H9 (cell line): ENCODE measurements at regions not wholly inside any gene's neighbourhood (a gene's known extent, or its start where the extent isn't known, plus 50 kb on each side); places are given as distances from the start of the nearest gene placed in this dataset.

Source experiments
- DNase-seq: peaks from one replicate; pipeline ENCODE4 v3.0.0-alpha.2; 2017
- H2AFZ ChIP-seq: one replicate; pipeline ENCODE4 v1.6.1; 2013; ENCODE audit warnings: mild to moderate bottlenecking, low read length, control low read depth, moderate library complexity
- H2AK5ac ChIP-seq: 2 replicates; pipeline ENCODE4 v1.6.1; 2013; ENCODE audit warnings: low read length, control low read depth, mixed read lengths; ENCODE audit not compliant: insufficient read length
- H2BK120ac ChIP-seq: one replicate; pipeline ENCODE4 v1.6.1; 2013; ENCODE audit warnings: low read depth, mild to moderate bottlenecking, low read length, control low read depth, inconsistent platforms; ENCODE audit not compliant: poor library complexity, severe bottlenecking
- H2BK12ac ChIP-seq: 2 replicates; pipeline ENCODE4 v1.6.1; 2013; ENCODE audit warnings: low read length, control low read depth, mixed read lengths, low read depth; ENCODE audit not compliant: insufficient read length
- H2BK15ac ChIP-seq: 2 replicates; pipeline ENCODE4 v1.6.1; 2013; ENCODE audit warnings: low read depth, low read length, control low read depth
- H2BK20ac ChIP-seq: one replicate; pipeline ENCODE4 v1.6.1; 2013; ENCODE audit warnings: low read depth, mild to moderate bottlenecking, low read length, control low read depth, inconsistent platforms; ENCODE audit not compliant: poor library complexity, severe bottlenecking
- H2BK5ac ChIP-seq: 2 replicates; pipeline ENCODE4 v1.6.1; 2013; ENCODE audit warnings: low read length, control low read depth, mixed read lengths; ENCODE audit not compliant: insufficient read length
- H3K14ac ChIP-seq: 2 replicates; pipeline ENCODE4 v1.6.1; 2013; ENCODE audit warnings: low read length, control low read depth; ENCODE audit not compliant: insufficient read depth
- H3K18ac ChIP-seq: 2 replicates; pipeline ENCODE4 v1.6.1; 2013; ENCODE audit warnings: low read depth, mild to moderate bottlenecking, mixed read lengths, low read length, control low read depth; ENCODE audit not compliant: insufficient read length
- H3K23ac ChIP-seq: 2 replicates; pipeline ENCODE4 v1.6.1; 2013; ENCODE audit warnings: low read length, control low read depth, mixed read lengths, low read depth; ENCODE audit not compliant: insufficient read length
- H3K23me2 ChIP-seq: 2 replicates; pipeline ENCODE4 v1.6.1; 2013; ENCODE audit warnings: low read depth, mild to moderate bottlenecking, mixed read lengths, low read length, control low read depth; ENCODE audit not compliant: insufficient read length, poor library complexity, severe bottlenecking
- H3K27ac ChIP-seq: 2 replicates; pipeline ENCODE4 v1.5.1; 2013; ENCODE audit warnings: low read length, control low read depth, mixed read lengths, low read depth; ENCODE audit not compliant: insufficient read length
- H3K27me3 ChIP-seq: 2 replicates; pipeline ENCODE4 v1.6.1; 2013; ENCODE audit warnings: low read length, control low read depth, inconsistent platforms; ENCODE audit not compliant: insufficient read depth
- H3K4ac ChIP-seq: 2 replicates; pipeline ENCODE4 v1.6.1; 2013; ENCODE audit warnings: low read depth, mild to moderate bottlenecking, control low read depth, inconsistent platforms, low read length, moderate library complexity
- H3K4me1 ChIP-seq: 2 replicates; pipeline ENCODE4 v1.6.1; 2013; ENCODE audit warnings: low read length, control low read depth, inconsistent platforms; ENCODE audit not compliant: insufficient read depth
- H3K4me2 ChIP-seq: 2 replicates; pipeline ENCODE4 v1.6.1; 2013; ENCODE audit warnings: low read length, control low read depth, mixed read lengths; ENCODE audit not compliant: insufficient read length, insufficient read depth
- H3K56ac ChIP-seq: 2 replicates; pipeline ENCODE4 v1.6.1; 2013; ENCODE audit warnings: low read depth, mild to moderate bottlenecking, mixed read lengths, low read length, control low read depth; ENCODE audit not compliant: insufficient read length
- H3K79me1 ChIP-seq: 2 replicates; pipeline ENCODE4 v1.6.1; 2013; ENCODE audit warnings: low read depth, mild to moderate bottlenecking, moderate library complexity, low read length, control low read depth, inconsistent platforms; ENCODE audit not compliant: insufficient read depth, poor library complexity, severe bottlenecking
- H3K79me2 ChIP-seq: 2 replicates; pipeline ENCODE4 v1.6.1; 2013; ENCODE audit warnings: low read length, control low read depth, inconsistent platforms; ENCODE audit not compliant: insufficient read depth
- H3K9ac ChIP-seq: 2 replicates; pipeline ENCODE4 v1.6.1; 2013; ENCODE audit warnings: low read length, control low read depth, mixed read lengths; ENCODE audit not compliant: insufficient read length; ENCODE audit errors: extremely low read depth
- H3K9me3 ChIP-seq: one replicate; pipeline ENCODE4 v1.6.1; 2013; ENCODE audit warnings: low read depth, low read length, inconsistent platforms; ENCODE audit not compliant: control insufficient read depth
- H3T11ph ChIP-seq: one replicate; pipeline ENCODE4 v1.6.1; 2013; ENCODE audit warnings: mild to moderate bottlenecking, low read length, control low read depth, inconsistent platforms
- H4K20me1 ChIP-seq: one replicate; pipeline ENCODE4 v1.6.1; 2013; ENCODE audit not compliant: control insufficient read depth, insufficient read length, insufficient read depth
- H4K5ac ChIP-seq: 2 replicates; pipeline ENCODE4 v1.6.1; 2013; ENCODE audit warnings: low read depth, mild to moderate bottlenecking, mixed read lengths, low read length, control low read depth; ENCODE audit not compliant: insufficient read length
- H4K8ac ChIP-seq: replicated peaks from 2 replicates; pipeline ENCODE4 v1.6.1; 2013; ENCODE audit warnings: low read length, control low read depth, mixed read lengths, low read depth; ENCODE audit not compliant: insufficient read length
- H4K91ac ChIP-seq: 2 replicates; pipeline ENCODE4 v1.6.1; 2013; ENCODE audit warnings: low read depth, mild to moderate bottlenecking, moderate library complexity, mixed read lengths, low read length, control low read depth; ENCODE audit not compliant: insufficient read length
- H3K27ac Mint-ChIP-seq, 3 experiments: 2 replicates in 2 of 3; 3 replicates in 1 of 3; pipeline ENCODE4 v1.8.0; 2020 to 2021; ENCODE audit warnings: mixed read lengths in 3 of 3, mild to moderate bottlenecking in 1 of 3, moderate library complexity in 1 of 3
- H3K27me3 Mint-ChIP-seq: 2 replicates; pipeline ENCODE4 v1.8.0; 2021; ENCODE audit warnings: low read depth, mild to moderate bottlenecking, moderate library complexity, mixed read lengths
- H3K36me3 Mint-ChIP-seq, 3 experiments: 2 replicates in 2 of 3; 3 replicates in 1 of 3; pipeline ENCODE4 v1.8.0; 2020 to 2021; ENCODE audit warnings: low read depth in 3 of 3, mixed read lengths in 3 of 3; ENCODE audit not compliant: insufficient read depth in 1 of 3
- H3K4me1 Mint-ChIP-seq, 2 experiments: 2 replicates each; pipeline ENCODE4 v1.8.0; 2020; ENCODE audit warnings: mixed read lengths in 2 of 2
- H3K4me3 Mint-ChIP-seq, 2 experiments: 2 replicates in 1 of 2; 3 replicates in 1 of 2; pipeline ENCODE4 v1.8.0; 2020 to 2021; ENCODE audit warnings: mild to moderate bottlenecking in 2 of 2, mixed read lengths in 2 of 2, moderate library complexity in 1 of 2
- H3K9me3 Mint-ChIP-seq, 2 experiments: 2 replicates in 1 of 2; 3 replicates in 1 of 2; pipeline ENCODE4 v1.8.0; 2020; ENCODE audit warnings: mild to moderate bottlenecking in 2 of 2, mixed read lengths in 2 of 2, moderate library complexity in 1 of 2
- WGBS: extraction: QIAGEN DNeasy Blood & Tissue Kit; methylation state at CpG from one replicate; pipeline ENCODE4 v1.1.7; 2013; ENCODE audit warnings: missing lambda C conversion rate, low lambda C conversion rate, mixed read lengths; ENCODE audit not compliant: insufficient read length; ENCODE audit errors: extremely low coverage; 5-methylcytosine and 5-hydroxymethylcytosine counted together
- TF ChIP-seq, protein P1 (sequence below): fragments of 200-600 bp; sonication (generic); conservative IDR thresholded peaks from 3 replicates; pipeline ENCODE4 v1.8.0; 2021; ENCODE audit warnings: antibody characterized with exemption, mild to moderate bottlenecking

DNA sequence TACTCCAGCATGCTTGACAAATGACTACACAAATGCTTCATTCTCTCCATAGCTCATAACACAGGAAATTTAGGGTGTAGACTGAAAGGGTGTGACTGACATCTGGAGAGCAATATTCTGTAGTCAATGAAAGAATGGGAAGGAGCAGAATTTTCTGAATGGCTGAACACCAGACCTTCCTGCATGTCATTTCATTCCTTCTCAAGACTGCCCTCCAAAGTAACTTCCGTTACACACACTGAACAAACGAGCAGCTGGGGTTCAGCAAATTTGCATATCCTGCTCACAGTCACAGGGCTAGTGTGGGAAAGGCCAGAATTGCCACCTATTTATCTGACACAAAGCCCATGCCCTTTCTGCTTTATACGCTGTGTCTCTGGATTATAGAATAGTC, 325.0 kb upstream of the CFAP20DC start:
- peaks cover 5% of the 10 kb centered on the region in 2 experiments; a peak in 2 of 4 replicates for H3K4me1 Mint-ChIP-seq
- H3K9me3 Mint-ChIP-seq: no peaks in the 10 kb centered on the region
- H2BK5ac ChIP-seq: no peak overlapping the region
- WGBS: no CpG with 5 or more reads among the region's 3 CpGs
- no peaks in the 10 kb centered on the region for H3K79me2 ChIP-seq
- no peaks in the 10 kb centered on the region for H3K9me3 ChIP-seq
- DNase-seq: no peak
- H2AFZ ChIP-seq: no peak overlapping the region
- H3K27me3 ChIP-seq: no peaks in the 10 kb centered on the region
- H3K23ac ChIP-seq: no peak overlapping the region
- TF ChIP-seq, protein P1, sequence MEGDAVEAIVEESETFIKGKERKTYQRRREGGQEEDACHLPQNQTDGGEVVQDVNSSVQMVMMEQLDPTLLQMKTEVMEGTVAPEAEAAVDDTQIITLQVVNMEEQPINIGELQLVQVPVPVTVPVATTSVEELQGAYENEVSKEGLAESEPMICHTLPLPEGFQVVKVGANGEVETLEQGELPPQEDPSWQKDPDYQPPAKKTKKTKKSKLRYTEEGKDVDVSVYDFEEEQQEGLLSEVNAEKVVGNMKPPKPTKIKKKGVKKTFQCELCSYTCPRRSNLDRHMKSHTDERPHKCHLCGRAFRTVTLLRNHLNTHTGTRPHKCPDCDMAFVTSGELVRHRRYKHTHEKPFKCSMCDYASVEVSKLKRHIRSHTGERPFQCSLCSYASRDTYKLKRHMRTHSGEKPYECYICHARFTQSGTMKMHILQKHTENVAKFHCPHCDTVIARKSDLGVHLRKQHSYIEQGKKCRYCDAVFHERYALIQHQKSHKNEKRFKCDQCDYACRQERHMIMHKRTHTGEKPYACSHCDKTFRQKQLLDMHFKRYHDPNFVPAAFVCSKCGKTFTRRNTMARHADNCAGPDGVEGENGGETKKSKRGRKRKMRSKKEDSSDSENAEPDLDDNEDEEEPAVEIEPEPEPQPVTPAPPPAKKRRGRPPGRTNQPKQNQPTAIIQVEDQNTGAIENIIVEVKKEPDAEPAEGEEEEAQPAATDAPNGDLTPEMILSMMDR: no peak
- no peak overlapping the region for H2BK120ac ChIP-seq
- H3K4me3 Mint-ChIP-seq: no peak overlapping the region
- no peak overlapping the region for H3T11ph ChIP-seq
- H2BK20ac ChIP-seq: no peak overlapping the region
- H3K27me3 Mint-ChIP-seq: peaks cover 2% of the 10 kb centered on the region; the same call in 1 of the 2 replicates
- H2BK15ac ChIP-seq: no peak overlapping the region
- no peak overlapping the region for H4K5ac ChIP-seq
- H4K91ac ChIP-seq: no peak overlapping the region
- no peaks in the 10 kb centered on the region for H3K23me2 ChIP-seq
- H4K8ac ChIP-seq: no peak overlapping the region
- no peak overlapping the region for H3K18ac ChIP-seq
- H3K9ac ChIP-seq: no peak overlapping the region
- peaks cover 5% of the 10 kb centered on the region; the same call in 1 of the 2 replicates for H3K4me1 ChIP-seq
- no peak overlapping the region for H3K56ac ChIP-seq
- no peak overlapping the region for H3K14ac ChIP-seq
- no peak overlapping the region for H3K4ac ChIP-seq
- no peaks in the 10 kb centered on the region for H4K20me1 ChIP-seq
- no peak overlapping the region for H3K4me2 ChIP-seq
- no peaks in the 10 kb centered on the region for H3K36me3 Mint-ChIP-seq
- H3K27ac Mint-ChIP-seq: no peak overlapping the region
- no peaks in the 10 kb centered on the region for H3K79me1 ChIP-seq
- H3K27ac ChIP-seq: no peak overlapping the region
- no peak overlapping the region for H2BK12ac ChIP-seq
- no peak overlapping the region for H2AK5ac ChIP-seq
